ENCODE measurements at regions not wholly inside any gene's neighbourhood (a gene's known extent, or its start where the extent isn't known, plus 50 kb on each side); places are given as distances from the start of the nearest gene placed in this dataset.

DNA sequence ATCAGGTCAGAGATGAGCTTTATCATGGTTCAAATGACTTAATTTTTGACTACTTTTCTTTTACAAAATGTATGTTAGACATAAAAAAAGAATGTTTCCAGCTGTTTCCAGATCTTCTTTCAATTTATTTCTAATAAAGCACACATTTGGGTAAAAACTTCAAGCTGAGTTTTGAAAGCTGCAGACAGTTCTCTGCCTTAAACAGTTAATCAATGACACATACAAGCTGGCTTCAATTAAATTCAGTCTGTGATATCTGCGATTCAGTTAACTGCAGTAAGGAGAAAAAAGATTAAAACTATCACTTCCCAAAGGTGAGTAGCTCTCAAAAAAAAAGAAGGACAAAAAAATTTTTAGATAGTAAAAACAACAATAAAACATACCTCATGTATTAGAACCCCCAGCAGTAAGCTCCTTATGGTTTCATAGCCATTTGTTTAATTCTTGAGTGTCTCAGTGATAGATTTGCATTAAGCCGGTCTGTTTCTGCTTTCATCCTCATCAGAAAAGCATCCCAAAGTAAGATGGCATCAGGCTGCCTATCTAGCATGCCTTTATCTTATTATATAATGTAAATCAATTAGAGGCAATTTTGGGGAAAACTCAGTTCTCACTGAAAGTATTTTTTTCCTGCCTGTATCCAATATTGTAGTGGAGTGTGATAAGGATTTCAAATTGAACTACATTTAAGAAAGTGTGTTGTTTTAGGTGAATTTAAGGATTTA is 81.8 kb upstream of the STARD13 start (continued):
- TF ChIP-seq, protein P1, sequence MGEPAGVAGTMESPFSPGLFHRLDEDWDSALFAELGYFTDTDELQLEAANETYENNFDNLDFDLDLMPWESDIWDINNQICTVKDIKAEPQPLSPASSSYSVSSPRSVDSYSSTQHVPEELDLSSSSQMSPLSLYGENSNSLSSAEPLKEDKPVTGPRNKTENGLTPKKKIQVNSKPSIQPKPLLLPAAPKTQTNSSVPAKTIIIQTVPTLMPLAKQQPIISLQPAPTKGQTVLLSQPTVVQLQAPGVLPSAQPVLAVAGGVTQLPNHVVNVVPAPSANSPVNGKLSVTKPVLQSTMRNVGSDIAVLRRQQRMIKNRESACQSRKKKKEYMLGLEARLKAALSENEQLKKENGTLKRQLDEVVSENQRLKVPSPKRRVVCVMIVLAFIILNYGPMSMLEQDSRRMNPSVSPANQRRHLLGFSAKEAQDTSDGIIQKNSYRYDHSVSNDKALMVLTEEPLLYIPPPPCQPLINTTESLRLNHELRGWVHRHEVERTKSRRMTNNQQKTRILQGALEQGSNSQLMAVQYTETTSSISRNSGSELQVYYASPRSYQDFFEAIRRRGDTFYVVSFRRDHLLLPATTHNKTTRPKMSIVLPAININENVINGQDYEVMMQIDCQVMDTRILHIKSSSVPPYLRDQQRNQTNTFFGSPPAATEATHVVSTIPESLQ (CRISPR knock-in tag; IDR thresholded peaks at IDR 0.05), result no peak

DNA sequence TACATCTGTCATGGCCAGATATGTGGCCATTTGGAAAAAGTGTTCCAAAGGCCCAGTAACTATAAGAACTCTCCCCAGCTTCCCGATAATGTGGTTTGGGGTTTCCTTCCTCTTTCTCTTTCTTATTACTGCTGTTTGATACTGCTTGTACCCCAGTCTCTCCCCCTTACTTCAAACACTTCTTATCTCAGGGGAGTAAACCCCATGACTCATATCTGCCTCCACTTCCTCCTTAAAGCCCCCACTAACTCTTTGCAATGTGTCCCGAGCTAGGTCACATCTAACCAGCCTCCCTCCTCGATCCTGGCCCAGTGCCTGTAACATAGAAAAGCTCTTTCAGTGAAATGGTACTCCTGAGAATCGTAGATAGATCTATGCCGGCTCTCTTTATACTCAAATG is 82.4 kb upstream of the STARD13 start:
- Mint-ChIP-seq H3K27ac (no peak overlapping the region), H3K4me1 (no peaks in the 10 kb centered on the region), H3K36me3 (no peaks in the 10 kb centered on the region), H3K27me3 (ENCODE audit: low read depth) (no peaks in the 10 kb centered on the region), H3K4me3 (no peak overlapping the region), H3K9me3 (peaks cover 11% of the 10 kb centered on the region)
- DNase-seq (ENCODE audit: low spot score) (no peak), ATAC-seq (no peak)
- ChIA-PET POLR2A (interaction anchor here (1.7 kb wide), 1 partner anchor 15 kb away, joined by 4 read pairs; no protein-coding TSS in a partner anchor), CTCF (interaction anchor here (0.9 to 1.2 kb wide), 3 partner anchors 11 to 122 kb away, joined by 3 read pairs; no protein-coding TSS in a partner anchor)
- TF ChIP-seq FOXP1 (CRISPR knock-in tag; IDR thresholded peaks at IDR 0.05; ENCODE audit: borderline replicate concordance), result no peak
- no peak for TF ChIP-seq ZNF232 (CRISPR knock-in tag; IDR thresholded peaks at IDR 0.05)
- no peak for TF ChIP-seq NFE2L1 (CRISPR knock-in tag; IDR thresholded peaks at IDR 0.05)
- TF ChIP-seq ETV6 (CRISPR knock-in tag; IDR thresholded peaks at IDR 0.05), result no peak
- TF ChIP-seq, protein P2, sequence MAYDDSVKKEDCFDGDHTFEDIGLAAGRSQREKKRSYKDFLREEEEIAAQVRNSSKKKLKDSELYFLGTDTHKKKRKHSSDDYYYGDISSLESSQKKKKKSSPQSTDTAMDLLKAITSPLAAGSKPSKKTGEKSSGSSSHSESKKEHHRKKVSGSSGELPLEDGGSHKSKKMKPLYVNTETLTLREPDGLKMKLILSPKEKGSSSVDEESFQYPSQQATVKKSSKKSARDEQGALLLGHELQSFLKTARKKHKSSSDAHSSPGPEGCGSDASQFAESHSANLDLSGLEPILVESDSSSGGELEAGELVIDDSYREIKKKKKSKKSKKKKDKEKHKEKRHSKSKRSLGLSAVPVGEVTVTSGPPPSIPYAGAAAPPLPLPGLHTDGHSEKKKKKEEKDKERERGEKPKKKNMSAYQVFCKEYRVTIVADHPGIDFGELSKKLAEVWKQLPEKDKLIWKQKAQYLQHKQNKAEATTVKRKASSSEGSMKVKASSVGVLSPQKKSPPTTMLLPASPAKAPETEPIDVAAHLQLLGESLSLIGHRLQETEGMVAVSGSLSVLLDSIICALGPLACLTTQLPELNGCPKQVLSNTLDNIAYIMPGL (CRISPR knock-in tag; IDR thresholded peaks at IDR 0.05), result no peak
- no peak for TF ChIP-seq TCF7 (CRISPR knock-in tag; IDR thresholded peaks at IDR 0.05; ENCODE audit: low read depth)
- no peak for TF ChIP-seq OVOL2 (CRISPR knock-in tag; IDR thresholded peaks at IDR 0.05; ENCODE audit: borderline replicate concordance)
- TF ChIP-seq HMGA2 (CRISPR knock-in tag; IDR thresholded peaks at IDR 0.05), result no peak

DNA sequence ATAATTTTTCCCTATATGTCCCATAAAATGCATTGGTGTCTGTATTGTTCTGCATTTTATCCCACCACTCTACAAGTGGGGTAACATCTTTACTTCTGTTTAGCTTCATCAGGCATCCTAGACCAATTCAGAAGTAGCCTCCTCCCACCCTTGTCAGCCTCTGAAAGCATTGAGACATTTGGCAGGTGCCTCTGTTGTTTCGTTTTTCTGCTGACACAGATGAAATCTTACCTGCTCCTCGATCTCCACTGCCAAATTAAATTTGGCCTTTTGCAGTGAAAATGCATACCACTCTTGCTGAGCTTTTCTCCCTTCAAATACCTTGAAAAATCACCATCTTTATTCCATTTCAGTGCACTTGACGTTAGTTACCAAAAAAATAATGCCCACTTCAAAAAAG is 83.5 kb upstream of the STARD13 start:
- Mint-ChIP-seq H3K9me3 (0 out of 2 replicates have a peak, but pooled peaks cover 3% of the 10 kb centered on the region), H3K4me1 (no peaks in the 10 kb centered on the region), H3K27me3 (ENCODE audit: low read depth) (no peaks in the 10 kb centered on the region), H3K36me3 (no peaks in the 10 kb centered on the region), H3K4me3 (no peak overlapping the region), H3K27ac (no peak overlapping the region)
- CTCF ChIA-PET, result interaction anchor here (1.2 kb wide), 1 partner anchor 15 kb away, joined by 3 read pairs; no protein-coding TSS in a partner anchor
- POLR2A ChIA-PET, result interaction anchor here (0.6 kb wide), 1 partner anchor 15 kb away, joined by 4 read pairs; no protein-coding TSS in a partner anchor
- ATAC-seq, result no peak
- TF ChIP-seq NR3C1 (CRISPR knock-in tag; conservative IDR thresholded peaks at IDR 0.05; ENCODE audit: low read depth) (no peak), FOXK1 (CRISPR knock-in tag; IDR thresholded peaks at IDR 0.05) (no peak), MXD4 (CRISPR knock-in tag; IDR thresholded peaks at IDR 0.05; ENCODE audit: borderline replicate concordance) (no peak), ESRRA (CRISPR knock-in tag; IDR thresholded peaks at IDR 0.05; ENCODE audit: borderline replicate concordance) (no peak), KAT7 (CRISPR knock-in tag; IDR thresholded peaks at IDR 0.05; ENCODE audit: borderline replicate concordance) (no peak), ZBTB21 (CRISPR knock-in tag; IDR thresholded peaks at IDR 0.05; ENCODE audit: borderline replicate concordance) (no peak), TEAD1 (CRISPR knock-in tag; IDR thresholded peaks at IDR 0.05) (no peak)
- TF ChIP-seq, protein P3, sequence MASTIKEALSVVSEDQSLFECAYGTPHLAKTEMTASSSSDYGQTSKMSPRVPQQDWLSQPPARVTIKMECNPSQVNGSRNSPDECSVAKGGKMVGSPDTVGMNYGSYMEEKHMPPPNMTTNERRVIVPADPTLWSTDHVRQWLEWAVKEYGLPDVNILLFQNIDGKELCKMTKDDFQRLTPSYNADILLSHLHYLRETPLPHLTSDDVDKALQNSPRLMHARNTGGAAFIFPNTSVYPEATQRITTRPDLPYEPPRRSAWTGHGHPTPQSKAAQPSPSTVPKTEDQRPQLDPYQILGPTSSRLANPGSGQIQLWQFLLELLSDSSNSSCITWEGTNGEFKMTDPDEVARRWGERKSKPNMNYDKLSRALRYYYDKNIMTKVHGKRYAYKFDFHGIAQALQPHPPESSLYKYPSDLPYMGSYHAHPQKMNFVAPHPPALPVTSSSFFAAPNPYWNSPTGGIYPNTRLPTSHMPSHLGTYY (CRISPR knock-in tag; IDR thresholded peaks at IDR 0.05), result no peak
- TF ChIP-seq, protein P4, sequence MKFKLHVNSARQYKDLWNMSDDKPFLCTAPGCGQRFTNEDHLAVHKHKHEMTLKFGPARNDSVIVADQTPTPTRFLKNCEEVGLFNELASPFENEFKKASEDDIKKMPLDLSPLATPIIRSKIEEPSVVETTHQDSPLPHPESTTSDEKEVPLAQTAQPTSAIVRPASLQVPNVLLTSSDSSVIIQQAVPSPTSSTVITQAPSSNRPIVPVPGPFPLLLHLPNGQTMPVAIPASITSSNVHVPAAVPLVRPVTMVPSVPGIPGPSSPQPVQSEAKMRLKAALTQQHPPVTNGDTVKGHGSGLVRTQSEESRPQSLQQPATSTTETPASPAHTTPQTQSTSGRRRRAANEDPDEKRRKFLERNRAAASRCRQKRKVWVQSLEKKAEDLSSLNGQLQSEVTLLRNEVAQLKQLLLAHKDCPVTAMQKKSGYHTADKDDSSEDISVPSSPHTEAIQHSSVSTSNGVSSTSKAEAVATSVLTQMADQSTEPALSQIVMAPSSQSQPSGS (CRISPR knock-in tag; IDR thresholded peaks at IDR 0.05; ENCODE audit: borderline replicate concordance, low read depth), result no peak
- DNase-seq (ENCODE audit: low spot score), result no peak
